ENCODE measurements at regions not wholly inside any gene's neighbourhood (a gene's known extent, or its start where the extent isn't known, plus 50 kb on each side); places are given as distances from the start of the nearest gene placed in this dataset.

GRCh38 chr10:36253731-36254130, 611.6 kb upstream of the FZD8 start:
- no peaks in the 10 kb centered on the region for H3K27me3 ChIP-seq (ENCODE audit: control insufficient read depth in 2 of 2, insufficient read depth in 2 of 2, low read length in 2 of 2)
- no peak overlapping the region for H2AFZ ChIP-seq (ENCODE audit: low read depth, low read length)
- H4K20me1 ChIP-seq (replicated peaks; ENCODE audit: control insufficient read depth, extremely low read depth, insufficient read depth, low read length): no peaks in the 10 kb centered on the region
- no peak for DNase-seq (ENCODE audit: low read depth, low spot score)
- H3K36me3 ChIP-seq (ENCODE audit: control insufficient read depth in 2 of 2, extremely low read depth in 1 of 2, insufficient read depth in 2 of 2, low read length in 2 of 2): no peaks in the 10 kb centered on the region
- no peak for FAIRE-seq
- H3K9me1 ChIP-seq (replicated peaks; ENCODE audit: control insufficient read depth, extremely low read depth, insufficient read depth, low read length): no peaks in the 10 kb centered on the region
- dilution Hi-C loops (cut with MboI; ENCODE audit: extremely low pct_ligation_motif_present, low sequenced_read_pairs) (no loop called here), intact Hi-C loops (cut with micrococcal nuclease) (no loop called here)
- H3K4me1 ChIP-seq (ENCODE audit: control insufficient read depth, extremely low read depth, insufficient read depth, low read length): peaks cover 4% of the 10 kb centered on the region
- H3K9me3 ChIP-seq (replicated peaks; ENCODE audit: control insufficient read depth, insufficient read depth, low read length): no peaks in the 10 kb centered on the region
- ChIA-PET CTCF (no interaction called here), POLR2A (no interaction called here)
- BruUV-seq (replicated peaks): no TSS peak
- H3K9ac ChIP-seq (replicated peaks; ENCODE audit: extremely low read depth, insufficient read depth, low read length): no peak overlapping the region
- H3K27ac ChIP-seq (ENCODE audit: insufficient read depth, low read depth, low read length): no peak overlapping the region
- no peaks in the 10 kb centered on the region for H3K79me2 ChIP-seq (ENCODE audit: control insufficient read depth, insufficient read depth, low read length)
- no peak for TF ChIP-seq MAX (IDR thresholded peaks at IDR 0.05; ENCODE audit: insufficient read depth, insufficient read length)
- no peak for TF ChIP-seq FOS (IDR thresholded peaks at IDR 0.05; ENCODE audit: borderline replicate concordance, insufficient read depth, low read length)
- no peak for TF ChIP-seq POLR2A (IDR thresholded peaks at IDR 0.05; ENCODE audit: low read depth, low read length)
- no peak for TF ChIP-seq EZH2 (IDR thresholded peaks at IDR 0.05; ENCODE audit: borderline replicate concordance, low read depth, low read length, severe bottlenecking)
- no peak for TF ChIP-seq GATA2 (IDR thresholded peaks at IDR 0.05; ENCODE audit: insufficient read depth, insufficient read length, low read depth, low read length)
- no peak for TF ChIP-seq MYC (IDR thresholded peaks at IDR 0.05; ENCODE audit: low read depth, low read length)
- no peak for TF ChIP-seq POLR2AphosphoS5 (IDR thresholded peaks at IDR 0.05; ENCODE audit: insufficient read depth, low read depth, low read length)
- H3K4me3 ChIP-seq (replicated peaks in 1 of 3; ENCODE audit: insufficient read depth in 1 of 3, low read depth in 1 of 3, low read length in 3 of 3): no peak overlapping the region
- H3K4me2 ChIP-seq (ENCODE audit: insufficient read depth, low read length): no peak overlapping the region

GRCh38 chr10:36251068-36251467, 609.0 kb upstream of the FZD8 start:
- intact Hi-C loops (cut with micrococcal nuclease): no loop called here
- H4K20me1 ChIP-seq (replicated peaks; ENCODE audit: control insufficient read depth, extremely low read depth, insufficient read depth, low read length): no peaks in the 10 kb centered on the region

More at GRCh38 chr10:36251068-36251467, 609.0 kb upstream of the FZD8 start:
- no peak overlapping the region for H3K4me3 ChIP-seq (replicated peaks in 1 of 3; ENCODE audit: insufficient read depth in 1 of 3, low read depth in 1 of 3, low read length in 3 of 3)
- no peaks in the 10 kb centered on the region for H3K36me3 ChIP-seq (ENCODE audit: control insufficient read depth in 2 of 2, extremely low read depth in 1 of 2, insufficient read depth in 2 of 2, low read length in 2 of 2)
- BruUV-seq (replicated peaks): no TSS peak
- dilution Hi-C loops (cut with MboI; ENCODE audit: extremely low pct_ligation_motif_present, low sequenced_read_pairs): no loop called here
- ChIA-PET CTCF (no interaction called here), POLR2A (no interaction called here)
- no peaks in the 10 kb centered on the region for H3K9me3 ChIP-seq (replicated peaks; ENCODE audit: control insufficient read depth, insufficient read depth, low read length)
- TF ChIP-seq EZH2 (IDR thresholded peaks at IDR 0.05; ENCODE audit: borderline replicate concordance, low read depth, low read length, severe bottlenecking) (no peak), POLR2A (IDR thresholded peaks at IDR 0.05; ENCODE audit: low read depth, low read length) (no peak), FOS (IDR thresholded peaks at IDR 0.05; ENCODE audit: borderline replicate concordance, insufficient read depth, low read length) (no peak), CTCF (IDR thresholded peaks at IDR 0.05; ENCODE audit: extremely low read depth in 1 of 2, insufficient read depth in 1 of 2, low read depth in 1 of 2, low read length in 2 of 2) (no peak), MYC (IDR thresholded peaks at IDR 0.05; ENCODE audit: low read depth, low read length) (no peak), MAX (IDR thresholded peaks at IDR 0.05; ENCODE audit: insufficient read depth, insufficient read length) (no peak), JUN (IDR thresholded peaks at IDR 0.05; ENCODE audit: borderline replicate concordance, insufficient read depth, insufficient read length, low read depth) (no peak), GATA2 (IDR thresholded peaks at IDR 0.05; ENCODE audit: insufficient read depth, insufficient read length, low read depth, low read length) (no peak), POLR2AphosphoS5 (IDR thresholded peaks at IDR 0.05; ENCODE audit: insufficient read depth, low read depth, low read length) (no peak)
- no peak overlapping the region for H3K4me2 ChIP-seq (ENCODE audit: insufficient read depth, low read length)
- H3K4me1 ChIP-seq (ENCODE audit: control insufficient read depth, extremely low read depth, insufficient read depth, low read length): peaks cover 4% of the 10 kb centered on the region
- FAIRE-seq (no peak), DNase-seq (ENCODE audit: low read depth, low spot score) (no peak)
- no peaks in the 10 kb centered on the region for H3K9me1 ChIP-seq (replicated peaks; ENCODE audit: control insufficient read depth, extremely low read depth, insufficient read depth, low read length)
- H2AFZ ChIP-seq (ENCODE audit: low read depth, low read length): no peak overlapping the region
- no peaks in the 10 kb centered on the region for H3K79me2 ChIP-seq (ENCODE audit: control insufficient read depth, insufficient read depth, low read length)
- H3K9ac ChIP-seq (replicated peaks; ENCODE audit: extremely low read depth, insufficient read depth, low read length): no peak overlapping the region
- H3K27ac ChIP-seq (ENCODE audit: insufficient read depth, low read depth, low read length): no peak overlapping the region
- no peaks in the 10 kb centered on the region for H3K27me3 ChIP-seq (ENCODE audit: control insufficient read depth in 2 of 2, insufficient read depth in 2 of 2, low read length in 2 of 2)

All from endothelial cell of umbilical vein (primary cell).